Stimulated activated CD4-positive, alpha-beta T cell treated with anti-CD3 and anti-CD28 coated beads, TNF-alpha, amount 100 ng/mL, for 48 hours (primary cell): ENCODE measurements at regions not wholly inside any gene's neighbourhood (a gene's known extent, or its start where the extent isn't known, plus 50 kb on each side); places are given as distances from the start of the nearest gene placed in this dataset.
"Not testable (repeated sequence)": the region's sequence is repeated elsewhere in the genome, so short reads cannot be mapped to it uniquely, and the experiment has no call there.

Source experiments
- DNase-seq, 3 donors: peaks; one replicate each; pipeline ENCODE4 v3.0.0-alpha.2; 2020; ENCODE audit warnings: low read depth in 3 of 3

GRCh38 chr10:21057436-21057835 is 160.3 kb upstream of the NEBL start:
- no peak for DNase-seq

GRCh38 chr10:21056461-21056860 is 159.3 kb upstream of the NEBL start:
- DNase-seq, result no peak

GRCh38 chr10:21055339-21056135 is 158.4 kb upstream of the NEBL start:
- no peak for DNase-seq

DNA sequence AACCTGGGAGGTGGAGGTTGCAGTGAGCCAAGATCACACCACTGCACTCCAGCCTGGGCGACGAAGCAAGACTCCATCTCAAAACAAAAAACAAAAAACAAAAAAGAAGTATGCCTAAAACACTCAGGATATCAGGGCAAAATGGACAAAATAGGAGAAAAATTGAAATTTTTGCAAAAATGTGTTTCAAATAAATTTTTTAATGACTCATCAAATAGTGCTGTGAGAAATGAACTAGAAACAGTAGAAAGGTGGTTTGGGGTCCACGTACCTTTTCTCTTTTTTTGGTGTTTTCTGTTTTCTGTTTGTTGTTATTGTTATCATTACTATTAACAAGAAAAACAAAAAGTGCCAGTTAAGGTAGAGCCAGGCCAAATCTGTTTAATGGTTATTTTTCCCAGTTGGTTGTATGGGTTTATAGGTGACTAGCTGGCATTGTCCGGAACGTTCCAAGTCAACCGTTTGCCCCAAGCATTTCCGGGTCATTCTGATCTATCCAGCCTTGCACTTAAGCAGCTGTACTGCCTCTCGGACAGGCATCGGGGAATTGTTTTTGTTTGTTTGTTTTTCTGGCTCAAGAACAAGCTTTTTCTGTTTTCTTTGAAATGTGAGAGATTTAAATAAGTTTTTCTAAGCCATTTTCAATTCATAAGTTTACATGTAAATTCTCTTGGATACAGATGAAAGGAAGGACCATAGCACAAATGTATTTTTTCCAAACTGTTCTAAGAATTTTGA is 157.0 kb upstream of the NEBL start:
- no peak for DNase-seq

- DNase-seq, result no peak
Observed at GRCh38 chr10:21052709-21053104, 155.6 kb upstream of the NEBL start.

DNA sequence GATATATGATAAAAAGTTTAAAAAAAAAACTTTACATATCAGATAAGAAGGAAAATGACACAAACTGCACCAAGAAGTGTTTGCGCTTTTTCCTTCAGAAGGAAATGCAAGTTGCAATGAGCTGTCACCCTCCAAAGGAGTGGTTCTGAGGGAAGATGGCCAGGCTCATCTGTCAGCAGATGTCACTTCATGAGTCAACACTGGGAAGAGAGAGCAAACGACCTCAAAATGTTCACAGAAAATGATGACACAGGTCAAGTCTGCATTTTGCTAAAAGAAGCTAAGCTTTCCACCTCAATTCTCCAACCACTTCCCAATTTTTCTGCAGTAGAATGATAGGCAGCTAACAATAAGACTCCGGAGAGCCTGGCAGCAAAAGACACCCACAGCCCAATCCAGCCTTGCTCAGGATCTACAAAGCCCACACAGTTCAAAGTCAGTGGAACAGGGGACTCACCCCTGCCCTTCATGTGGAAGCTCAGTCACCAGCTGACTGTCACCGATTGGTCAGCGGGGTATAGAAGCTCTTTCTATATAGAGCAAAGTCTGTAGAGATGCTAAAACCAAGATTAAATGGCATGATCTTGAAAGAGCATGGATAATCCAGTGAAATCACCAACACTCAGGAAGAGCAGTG is 155.1 kb upstream of the NEBL start:
- DNase-seq, result no peak

GRCh38 chr10:21049482-21049881 is 152.4 kb upstream of the NEBL start:
- no peak for DNase-seq

DNA sequence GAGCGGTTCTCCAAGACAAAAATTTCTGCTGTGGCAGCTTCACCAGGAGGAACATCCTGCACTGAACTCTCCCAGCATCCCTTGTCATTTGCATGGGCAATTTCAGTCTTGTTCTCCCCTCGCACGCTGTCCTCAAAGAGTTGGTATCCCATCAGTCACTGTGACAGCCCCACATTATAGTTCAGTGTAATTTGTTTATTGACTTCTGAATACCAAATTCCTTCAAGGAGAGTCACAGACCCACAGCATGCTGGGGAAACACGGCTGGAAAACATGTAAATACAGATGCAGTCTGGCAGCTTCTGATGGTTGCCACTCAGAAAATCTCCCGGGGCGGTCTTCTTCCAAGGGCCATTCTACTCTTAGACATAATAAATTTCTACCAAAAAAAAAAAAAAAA is 151.0 kb upstream of the NEBL start:
- DNase-seq, result no peak

DNA sequence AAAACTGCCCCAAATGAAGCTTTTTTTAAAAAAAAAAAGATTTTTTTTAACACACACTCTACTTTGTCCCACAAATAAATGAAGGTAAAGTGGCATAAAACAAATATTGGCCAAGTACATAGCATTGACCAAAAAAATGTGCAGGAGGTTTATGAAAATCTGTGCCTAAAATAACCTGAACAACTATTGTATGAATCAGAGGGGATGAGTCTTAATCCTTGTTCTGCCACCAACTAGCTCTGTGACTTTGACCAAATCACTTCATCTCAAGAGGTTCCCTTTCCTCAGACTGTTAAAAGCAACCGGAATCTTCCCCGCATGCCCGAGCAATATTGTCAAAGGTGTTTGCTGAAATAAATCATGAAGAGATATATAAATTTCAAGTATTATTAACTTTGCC is 150.4 kb upstream of the NEBL start:
- DNase-seq, result no peak

- no peak for DNase-seq
Observed at GRCh38 chr10:21047096-21047495, 150.0 kb upstream of the NEBL start.

DNA sequence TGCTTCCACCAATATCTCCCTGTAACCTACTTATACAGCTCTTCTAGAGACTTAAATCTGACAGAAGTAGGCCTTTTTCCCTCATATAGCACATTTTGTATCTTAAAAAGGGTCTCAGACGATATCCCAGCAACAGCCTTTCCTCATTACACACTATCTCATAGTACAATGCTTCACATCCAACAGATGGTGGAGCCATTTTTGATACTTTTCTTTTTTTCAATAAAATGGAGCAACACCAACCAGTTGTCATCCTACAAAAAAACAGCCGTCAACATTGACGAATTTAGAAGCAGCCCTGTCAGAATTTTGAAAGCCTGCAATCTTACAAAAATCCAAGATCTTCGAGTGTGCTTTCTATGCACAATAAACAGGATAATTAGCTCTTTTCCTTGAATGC is 145.9 kb upstream of the NEBL start:
- no peak for DNase-seq

GRCh38 chr10:21042536-21042935 is 145.4 kb upstream of the NEBL start:
- DNase-seq, result no peak

DNA sequence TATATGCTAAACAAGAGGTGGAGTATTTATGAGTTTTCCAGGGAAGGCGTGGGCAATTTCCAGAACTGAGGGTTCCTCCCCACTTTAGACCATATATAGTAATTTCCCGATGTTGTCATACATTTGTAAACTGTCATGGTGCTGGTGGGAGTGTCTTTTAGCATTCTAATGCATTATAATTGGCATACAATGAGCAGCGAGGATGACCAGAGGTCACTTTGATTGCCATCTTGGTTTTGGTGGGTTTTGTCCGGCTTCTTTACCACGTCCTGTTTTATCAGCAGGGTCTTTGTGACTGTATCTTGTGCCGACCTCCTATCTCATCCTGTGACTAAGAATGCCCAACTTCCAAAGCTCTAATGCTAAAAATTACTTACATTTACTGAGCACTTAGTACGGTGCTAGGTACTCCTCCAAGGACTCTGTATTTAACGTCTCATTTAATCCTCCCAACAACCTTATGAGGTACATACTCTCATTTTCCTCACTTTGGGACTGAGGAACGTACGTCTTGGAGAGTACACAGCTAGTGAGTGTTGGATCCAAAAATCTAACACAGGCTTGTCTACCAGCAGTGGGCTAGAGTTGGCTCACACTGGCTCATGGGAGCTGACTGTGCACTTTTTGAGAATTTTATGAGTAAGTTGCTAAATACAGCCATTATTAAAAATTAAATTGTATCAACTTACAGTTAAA is 144.8 kb upstream of the NEBL start:
- DNase-seq, result no peak

DNA sequence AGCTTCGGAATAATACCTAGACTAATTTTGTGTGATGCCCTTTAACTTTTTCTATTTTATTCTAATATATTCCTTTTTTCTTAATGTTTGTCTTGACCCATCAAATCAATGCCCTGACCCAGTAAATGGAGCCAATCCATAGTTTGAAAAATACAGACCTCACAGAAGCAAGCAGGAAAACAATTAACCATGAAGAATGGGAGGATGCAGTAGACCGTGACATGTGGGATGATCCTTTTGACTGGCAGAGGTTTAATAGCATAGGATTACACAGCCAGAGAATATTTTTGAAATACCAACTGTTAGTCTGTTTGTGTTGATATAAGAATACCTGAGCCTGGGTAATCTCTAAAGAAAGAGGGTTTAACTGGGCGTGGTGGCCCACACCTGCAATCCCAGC is 142.6 kb upstream of the NEBL start:
- no peak for DNase-seq

DNA sequence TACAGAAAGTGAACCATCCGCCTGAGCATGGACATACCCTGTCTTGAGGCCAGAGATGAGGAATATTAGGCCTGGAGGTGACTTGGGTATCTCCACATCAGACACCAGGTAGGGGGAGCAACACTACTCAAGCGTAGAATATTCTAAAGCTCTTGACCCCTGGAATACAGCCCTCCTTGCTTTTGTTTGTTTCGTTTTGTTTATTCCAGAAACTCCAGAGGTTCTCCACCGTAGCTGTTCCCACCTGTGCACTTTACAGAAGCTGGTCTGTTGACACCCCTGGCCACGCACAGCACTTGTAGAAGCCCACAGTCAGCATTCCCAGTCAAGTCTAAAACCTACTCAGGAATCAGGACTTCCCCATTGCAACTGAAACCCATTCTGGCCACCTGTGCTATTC is 139.6 kb upstream of the NEBL start:
- no peak for DNase-seq

GRCh38 chr10:21034770-21035169 is 137.7 kb upstream of the NEBL start:
- not testable (repeated sequence) for DNase-seq

GRCh38 chr10:21034241-21034640 is 137.1 kb upstream of the NEBL start:
- DNase-seq, result no peak

GRCh38 chr10:21032587-21033319 is 135.6 kb upstream of the NEBL start:
- no peak for DNase-seq

DNA sequence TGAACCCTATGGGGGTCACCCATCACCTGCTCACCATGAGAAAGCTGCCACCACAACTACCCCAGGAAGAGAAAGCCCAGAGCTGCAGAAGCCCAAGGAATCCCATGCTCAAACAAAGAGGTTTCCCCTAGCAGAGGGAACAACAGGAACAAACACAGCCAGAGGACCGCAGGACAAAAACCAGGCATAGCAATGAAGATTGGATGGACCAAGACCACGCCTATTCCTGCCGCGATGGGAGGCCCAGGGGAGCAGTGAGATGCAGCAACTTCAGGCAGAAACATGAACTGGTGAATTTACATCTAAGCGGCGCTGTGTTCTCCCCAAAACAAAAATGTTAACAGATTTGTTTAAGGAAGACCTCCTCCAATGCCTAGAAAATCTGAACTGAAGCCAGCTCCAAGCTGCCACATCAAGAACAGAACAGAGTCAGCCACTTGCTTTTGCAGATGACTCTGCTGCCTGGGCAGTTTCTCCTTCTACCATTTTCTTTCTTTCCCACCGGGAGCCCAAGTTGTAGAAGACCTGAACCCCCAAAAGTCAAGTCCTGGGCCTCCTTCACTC is 134.2 kb upstream of the NEBL start:
- no peak for DNase-seq

DNA sequence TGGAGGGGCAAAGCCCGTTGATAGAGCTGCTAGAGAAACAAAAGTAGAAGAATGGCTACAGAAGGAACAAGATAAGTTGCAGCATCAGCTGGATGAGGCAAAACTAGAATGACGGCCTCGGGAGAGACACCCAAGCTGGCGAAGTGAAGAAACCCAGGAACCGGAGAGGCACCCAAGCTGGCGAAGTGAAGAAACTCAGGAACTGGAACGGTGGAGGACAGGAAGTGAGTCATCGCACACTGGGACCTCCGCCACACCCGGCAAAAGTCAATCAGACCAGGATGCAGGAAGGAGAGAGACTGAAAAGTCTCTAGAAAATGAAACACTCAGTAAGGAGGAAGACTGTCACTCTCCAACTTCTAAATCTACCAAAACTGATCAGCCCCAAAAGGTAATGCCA is 133.0 kb upstream of the NEBL start:
- no peak for DNase-seq

GRCh38 chr10:21022821-21023220 is 125.7 kb upstream of the NEBL start:
- DNase-seq, result no peak
